Fibroblast of lung (primary cell): ENCODE measurements at regions not wholly inside any gene's neighbourhood (a gene's known extent, or its start where the extent isn't known, plus 50 kb on each side); places are given as distances from the start of the nearest gene placed in this dataset.
A peak's percentile ranks its signal among the peaks of the same experiment; 100 is the strongest.

Source experiments
- DNase-seq, 2 donors: peaks; one replicate each; pipeline versions ENCODE4 v3.0.0 to v3.0.0-alpha.2; 2010; ENCODE audit warnings: low read depth in 2 of 2
- H2AFZ ChIP-seq: 2 replicates; pipeline ENCODE4 v1.5.1; 2012; ENCODE audit warnings: low read length, control low read depth, inconsistent platforms
- H3K27ac ChIP-seq: 2 replicates; pipeline ENCODE4 v1.5.1; 2011; ENCODE audit warnings: low read length, control low read depth; ENCODE audit not compliant: insufficient read depth
- H3K27me3 ChIP-seq: 2 replicates; pipeline ENCODE4 v1.5.1; 2011; ENCODE audit warnings: mild to moderate bottlenecking, low read length; ENCODE audit not compliant: control insufficient read depth, insufficient read depth
- H3K36me3 ChIP-seq: 2 replicates; pipeline ENCODE4 v1.5.1; 2011; ENCODE audit warnings: low read length; ENCODE audit not compliant: control insufficient read depth, insufficient read depth
- H3K4me1 ChIP-seq: 2 replicates; pipeline ENCODE4 v1.5.1; 2011; ENCODE audit warnings: low read length; ENCODE audit not compliant: control insufficient read depth, insufficient read depth; ENCODE audit errors: extremely low read depth
- H3K4me2 ChIP-seq: 2 replicates; pipeline ENCODE4 v1.5.1; 2011; ENCODE audit warnings: low read length, control low read depth; ENCODE audit not compliant: insufficient read depth; ENCODE audit errors: extremely low read depth
- H3K4me3 ChIP-seq, 4 experiments: fragments of 200-600 bp in 1 of 4; sonication (generic) in 1 of 4; replicated peaks in 1 of 4; 2 replicates each; pipeline ENCODE4 v1.5.1; 2011 to 2016; ENCODE audit warnings: low read length in 4 of 4, low read depth in 3 of 4, mild to moderate bottlenecking in 3 of 4, control low read depth in 2 of 4, inconsistent platforms in 1 of 4, mixed read lengths in 1 of 4; ENCODE audit not compliant: insufficient read depth in 1 of 4; ENCODE audit errors: control extremely low read depth in 1 of 4
- H3K79me2 ChIP-seq: 2 replicates; pipeline ENCODE4 v1.5.1; 2012; ENCODE audit warnings: mild to moderate bottlenecking, low read length, inconsistent platforms; ENCODE audit not compliant: control insufficient read depth, insufficient read depth
- H3K9ac ChIP-seq: 2 replicates; pipeline ENCODE4 v1.5.1; 2011; ENCODE audit warnings: mild to moderate bottlenecking, low read length, control low read depth; ENCODE audit not compliant: insufficient read depth
- H3K9me3 ChIP-seq: 2 replicates; pipeline ENCODE4 v1.5.1; 2012; ENCODE audit warnings: low read depth, low read length; ENCODE audit not compliant: control insufficient read depth, insufficient read depth
- H4K20me1 ChIP-seq: 2 replicates; pipeline ENCODE4 v1.5.1; 2011; ENCODE audit warnings: low read length; ENCODE audit not compliant: control insufficient read depth, insufficient read depth; ENCODE audit errors: extremely low read depth
- CTCF ChIP-seq, 2 donors: IDR thresholded peaks in 1 of 2; conservative IDR thresholded peaks in 1 of 2; 1 replicate in 1 of 2; 2 replicates in 1 of 2; pipeline ENCODE4 v1.5.1; 2011 to 2012; ENCODE audit warnings: low read length in 2 of 2, control low read depth in 1 of 2, inconsistent platforms in 1 of 2, low read depth in 1 of 2, mild to moderate bottlenecking in 1 of 2
- EZH2 ChIP-seq: IDR thresholded peaks from 2 replicates; pipeline ENCODE4 v1.5.1; 2012; ENCODE audit warnings: low read length, control low read depth, mild to moderate bottlenecking; ENCODE audit errors: missing control alignments

- H3K4me1 ChIP-seq: no peaks in the 10 kb centered on the region
- H3K9me3 ChIP-seq: no peaks in the 10 kb centered on the region
- no peaks in the 10 kb centered on the region for H3K79me2 ChIP-seq
- no peaks in the 10 kb centered on the region for H4K20me1 ChIP-seq
- H3K4me2 ChIP-seq: no peak overlapping the region
- DNase-seq: no peak
- no peak overlapping the region for H2AFZ ChIP-seq
- no peak overlapping the region for H3K27ac ChIP-seq
- TF ChIP-seq CTCF (conservative IDR thresholded peaks at IDR 0.05 in 1 of 2, IDR thresholded peaks at IDR 0.05 in 1 of 2; ENCODE audit: low read depth in 1 of 2, low read length in 2 of 2) (no peak), EZH2 (no peak)
- H3K9ac ChIP-seq: no peak overlapping the region
- H3K4me3 ChIP-seq: no peak overlapping the region
- no peaks in the 10 kb centered on the region for H3K27me3 ChIP-seq
- no peaks in the 10 kb centered on the region for H3K36me3 ChIP-seq
These were observed 558.6 kb upstream of the IGFBP3 start for GRCh38 chr7:46479680-46480079.

- H3K27me3 ChIP-seq: no peaks in the 10 kb centered on the region
- H3K4me2 ChIP-seq: no peak overlapping the region
- no peaks in the 10 kb centered on the region for H3K4me1 ChIP-seq
- H3K9me3 ChIP-seq: no peaks in the 10 kb centered on the region
- DNase-seq: peak; percentile 79 to 83
- no peak overlapping the region for H3K27ac ChIP-seq
- H3K36me3 ChIP-seq: no peaks in the 10 kb centered on the region
- no peak for TF ChIP-seq CTCF (conservative IDR thresholded peaks at IDR 0.05 in 1 of 2, IDR thresholded peaks at IDR 0.05 in 1 of 2; ENCODE audit: low read depth in 1 of 2, low read length in 2 of 2)
- TF ChIP-seq EZH2: no peak
- no peaks in the 10 kb centered on the region for H4K20me1 ChIP-seq
- no peak overlapping the region for H3K9ac ChIP-seq
- no peak overlapping the region for H3K4me3 ChIP-seq
- H3K79me2 ChIP-seq: no peaks in the 10 kb centered on the region
- no peak overlapping the region for H2AFZ ChIP-seq
These were observed 557.0 kb upstream of the IGFBP3 start for GRCh38 chr7:46478046-46478445.

GRCh38 chr7:46468753-46469356 is 547.8 kb upstream of the IGFBP3 start:
- DNase-seq: peak; percentile 39 to 59
- Histone ChIP-seq H3K4me2 (no peak overlapping the region), H4K20me1 (no peaks in the 10 kb centered on the region), H3K27me3 (no peaks in the 10 kb centered on the region), H3K9ac (no peak overlapping the region), H3K79me2 (no peaks in the 10 kb centered on the region), H3K9me3 (no peaks in the 10 kb centered on the region), H3K27ac (no peak overlapping the region), H3K36me3 (no peaks in the 10 kb centered on the region), H3K4me1 (no peaks in the 10 kb centered on the region), H2AFZ (no peak overlapping the region), H3K4me3 (no peak overlapping the region)
- TF ChIP-seq EZH2 (no peak), CTCF (conservative IDR thresholded peaks at IDR 0.05 in 1 of 2, IDR thresholded peaks at IDR 0.05 in 1 of 2; ENCODE audit: low read depth in 1 of 2, low read length in 2 of 2) (no peak)
